ENCODE measurements at regions not wholly inside any gene's neighbourhood (a gene's known extent, or its start where the extent isn't known, plus 50 kb on each side); places are given as distances from the start of the nearest gene placed in this dataset.
"Not testable (repeated sequence)": the region's sequence is repeated elsewhere in the genome, so short reads cannot be mapped to it uniquely, and the experiment has no call there.

DNA sequence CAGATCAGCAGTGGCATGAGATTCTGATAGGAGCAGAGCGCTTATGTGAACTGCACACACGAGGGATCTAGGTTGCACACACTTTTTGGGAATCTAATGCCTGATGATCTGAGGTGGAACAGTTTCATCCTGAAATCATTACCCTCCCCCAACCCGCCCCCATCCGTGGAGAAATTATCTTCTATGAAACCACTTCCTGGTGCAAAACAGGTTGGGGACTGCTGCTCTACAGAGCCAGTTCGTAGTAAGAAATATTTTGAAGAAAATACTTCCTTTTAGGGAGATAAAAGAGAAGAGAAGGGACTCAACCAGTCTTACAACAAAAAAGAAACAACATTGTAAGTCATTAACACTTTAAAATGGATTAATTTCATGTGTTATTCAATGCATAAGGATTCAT lies 1308.2 kb downstream of the GATA3 start:
- no peak for DNase-seq

DNA sequence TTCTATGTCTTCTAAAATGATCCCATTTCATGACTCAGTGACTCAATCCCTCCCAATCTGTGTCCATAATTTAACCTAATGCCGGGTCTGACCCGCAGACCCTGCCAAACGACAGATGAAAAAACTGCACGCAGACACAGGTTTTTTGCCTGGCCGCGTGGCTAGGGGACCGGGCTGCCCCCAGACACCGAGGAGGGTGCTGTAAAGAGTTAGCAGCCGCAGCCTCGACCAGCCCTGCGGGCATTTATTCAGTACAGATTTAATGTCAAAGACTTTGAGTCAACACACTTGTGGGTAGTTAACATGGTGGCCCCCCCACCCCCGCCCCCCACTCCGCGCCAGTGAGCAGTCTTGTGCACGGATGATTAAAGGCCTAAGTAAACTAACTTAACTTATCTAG lies 1324.7 kb downstream of the GATA3 start:
- no peak for DNase-seq

DNA sequence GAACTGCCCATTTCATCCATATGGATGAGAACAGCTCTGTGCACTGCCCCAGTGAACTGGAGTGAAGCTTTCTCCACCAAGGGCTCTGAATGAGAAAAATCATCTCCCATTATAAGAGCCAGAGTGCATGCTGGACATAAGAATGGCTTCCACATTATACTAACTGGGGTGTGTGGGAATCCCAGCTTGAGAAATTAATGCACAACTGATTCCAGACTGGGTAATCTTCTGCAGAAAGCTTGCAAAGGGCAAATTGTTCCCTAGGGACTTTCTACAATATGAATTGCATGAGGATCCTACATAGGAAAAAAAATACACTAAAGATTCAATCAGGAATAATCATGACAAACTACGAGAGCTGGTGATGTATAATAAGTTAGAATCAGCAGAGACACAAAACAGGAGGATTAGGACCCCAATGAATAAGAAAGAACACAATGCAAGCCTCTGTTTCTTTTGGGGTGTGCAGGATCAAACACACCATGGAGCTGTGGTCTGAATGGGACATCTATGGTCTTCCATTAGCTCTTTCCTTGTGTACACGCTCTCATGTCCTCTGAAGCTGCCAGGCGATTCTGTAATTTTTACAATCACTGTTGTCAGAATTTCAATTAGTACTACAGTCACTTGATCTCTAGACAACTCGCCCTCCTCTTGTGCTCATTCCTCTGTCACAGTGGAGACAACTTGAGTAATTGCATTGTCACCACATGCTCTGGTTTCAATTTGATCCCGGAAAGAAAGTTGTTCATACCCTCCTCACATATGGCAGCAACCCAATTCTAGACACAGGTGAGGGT lies 1327.4 kb downstream of the GATA3 start:
- DNase-seq, result no peak

DNA sequence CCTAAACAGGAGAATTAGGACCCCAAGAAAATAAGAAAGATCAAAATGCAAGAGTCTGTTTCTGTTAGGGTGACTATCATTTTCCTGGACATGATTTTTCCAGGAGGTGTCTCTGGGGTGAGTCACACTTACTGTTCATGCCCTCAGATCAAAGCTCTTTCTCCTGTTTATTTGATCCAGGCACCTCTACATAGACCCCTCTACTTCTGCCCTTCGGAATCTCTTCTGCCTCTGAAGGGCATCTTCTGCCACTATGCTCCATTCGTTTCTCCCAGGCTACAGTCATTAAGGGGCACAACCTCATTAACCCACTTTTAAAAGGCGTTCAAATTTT lies 1328.0 kb downstream of the GATA3 start:
- DNase-seq, result no peak

DNA sequence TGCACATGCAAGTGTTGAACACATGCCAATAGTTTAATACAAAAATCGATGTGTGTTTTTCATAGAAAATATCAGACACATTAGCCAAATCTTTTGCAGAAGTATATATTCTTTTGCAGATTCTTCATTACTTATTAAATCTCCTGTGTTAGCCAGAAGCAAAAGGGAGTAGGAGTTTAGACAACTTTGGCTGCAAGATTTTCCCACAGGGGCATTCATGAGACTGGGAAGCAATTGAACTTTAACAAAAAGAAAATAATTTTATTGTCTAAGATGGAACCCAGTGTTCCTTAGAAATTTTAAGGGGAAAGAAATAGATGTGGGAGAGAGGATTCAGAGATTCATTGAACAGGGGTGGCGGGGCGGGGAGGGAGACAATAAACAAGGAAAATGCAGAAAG lies 1336.0 kb downstream of the GATA3 start:
- DNase-seq, result no peak

DNA sequence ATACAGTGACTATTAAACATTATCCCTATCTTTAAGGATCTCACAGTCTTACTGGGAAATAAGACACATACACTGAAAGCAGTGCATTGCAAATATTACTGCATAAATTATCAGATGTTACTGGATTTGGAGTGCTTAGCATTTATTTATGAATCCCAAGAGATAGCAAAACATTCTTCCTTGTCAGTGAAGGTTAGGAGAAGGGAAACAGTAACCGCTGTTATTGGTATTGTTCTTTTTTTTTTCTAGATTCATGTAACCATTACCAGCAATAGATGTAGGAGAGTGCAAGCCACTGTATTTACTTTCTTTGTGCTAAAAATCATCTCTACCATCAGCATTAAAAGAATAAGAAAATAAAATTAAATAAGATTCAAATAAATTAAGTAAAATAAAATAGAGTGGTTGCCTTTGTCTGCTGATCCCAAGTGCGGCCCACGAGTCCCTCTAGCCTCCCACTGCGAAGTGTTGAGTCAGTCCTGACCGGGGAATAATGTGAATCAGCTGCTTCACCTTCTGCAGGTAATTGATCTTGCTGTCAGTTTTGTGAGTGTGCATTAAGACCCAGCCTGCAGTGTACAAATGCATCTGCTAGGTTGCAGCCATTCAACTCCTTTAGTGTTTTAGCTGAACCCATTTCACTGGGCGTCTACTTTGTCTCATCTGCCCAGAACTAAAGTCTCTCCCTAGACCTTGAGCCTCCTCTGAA lies 1344.9 kb downstream of the GATA3 start:
- no peak for DNase-seq

DNA sequence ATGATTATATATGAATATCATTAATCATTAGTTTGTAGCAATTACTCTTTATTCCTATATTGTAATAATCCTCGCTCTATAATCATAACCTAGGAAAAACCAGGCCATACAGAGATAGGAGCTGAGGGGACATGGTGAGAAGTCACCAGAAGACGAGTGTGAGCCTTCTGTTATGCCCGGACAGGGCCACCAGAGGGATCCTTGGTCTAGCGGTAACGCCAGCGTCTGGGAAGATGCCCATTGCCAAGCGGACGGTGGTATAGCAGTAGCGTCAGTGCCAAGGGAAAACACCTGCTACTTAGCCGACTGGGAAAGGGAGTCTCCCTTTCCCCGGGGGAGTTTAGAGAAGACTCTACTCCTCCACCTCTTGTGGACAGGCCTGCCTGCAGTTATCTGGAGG lies 1347.6 kb downstream of the GATA3 start:
- not testable (repeated sequence) for DNase-seq

DNA sequence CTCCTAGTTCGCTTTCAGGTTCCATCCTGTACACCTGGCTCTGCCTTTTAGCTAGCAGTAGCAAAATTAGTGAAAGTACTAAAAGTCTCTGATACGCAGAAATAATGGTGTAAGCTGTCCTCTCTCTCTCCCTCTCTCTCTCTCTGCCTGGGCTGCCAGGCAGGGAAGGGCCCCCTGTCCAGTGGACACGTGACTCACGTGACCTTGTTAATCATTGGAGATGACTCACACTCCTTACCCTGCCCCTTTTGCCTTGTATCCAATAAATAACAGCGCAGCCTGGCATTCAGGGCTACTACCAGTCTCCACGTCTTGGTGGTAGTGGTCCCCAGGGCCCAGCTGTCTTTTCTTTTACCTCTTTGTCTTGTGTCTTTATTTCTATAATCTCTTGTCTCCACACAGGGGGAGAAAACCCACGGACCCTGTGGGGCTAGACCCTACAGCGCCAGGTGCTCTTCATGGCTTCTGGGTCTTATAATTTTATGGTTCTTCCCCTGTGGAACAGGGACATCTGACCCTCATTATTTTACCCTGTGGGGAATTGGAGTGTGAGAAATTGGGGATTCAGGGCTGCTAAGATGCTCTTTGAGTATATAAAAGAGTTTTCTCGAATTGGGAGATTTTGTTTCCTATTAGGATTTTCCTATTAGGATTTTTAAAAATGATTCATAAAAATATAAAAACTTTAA lies 1348.2 kb downstream of the GATA3 start:
- DNase-seq, result not testable (repeated sequence)

DNA sequence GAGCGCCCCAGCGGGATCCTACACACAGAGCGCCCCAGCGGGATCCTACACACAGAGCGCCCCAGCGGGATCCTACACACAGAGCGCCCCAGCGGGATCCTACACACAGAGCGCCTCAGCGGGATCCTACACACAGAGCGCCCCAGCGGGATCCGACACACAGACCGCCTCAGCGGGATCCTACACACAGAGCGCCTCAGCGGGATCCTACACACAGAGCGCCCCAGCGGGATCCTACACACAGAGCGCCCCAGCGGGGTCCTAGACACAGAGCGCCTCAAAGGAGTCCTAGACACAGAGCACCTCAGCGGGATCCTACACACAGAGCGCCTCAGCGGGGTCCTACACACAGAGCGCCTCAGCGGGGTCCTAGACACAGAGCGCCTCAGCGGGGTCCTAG lies 1352.7 kb downstream of the GATA3 start:
- DNase-seq, result not testable (repeated sequence)

DNA sequence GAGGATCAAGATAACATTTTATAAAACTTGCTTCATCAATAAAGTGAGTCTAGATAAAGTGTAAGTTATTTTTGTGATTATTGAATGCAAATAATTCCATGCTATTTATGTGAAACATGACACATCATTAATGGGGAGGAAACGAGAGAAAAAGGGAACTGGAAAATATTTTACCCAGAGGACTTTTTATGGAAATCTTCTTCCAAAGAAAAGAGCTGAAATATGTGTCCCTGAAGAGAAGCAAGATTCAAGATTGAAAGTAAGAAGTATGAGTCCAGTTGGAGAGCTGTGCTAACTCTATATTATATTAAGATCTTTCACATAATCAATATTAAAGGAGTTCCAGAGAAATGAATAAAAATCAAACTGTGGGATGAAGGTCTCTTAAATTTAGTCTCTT lies 1361.8 kb downstream of the GATA3 start:
- no peak for DNase-seq

DNA sequence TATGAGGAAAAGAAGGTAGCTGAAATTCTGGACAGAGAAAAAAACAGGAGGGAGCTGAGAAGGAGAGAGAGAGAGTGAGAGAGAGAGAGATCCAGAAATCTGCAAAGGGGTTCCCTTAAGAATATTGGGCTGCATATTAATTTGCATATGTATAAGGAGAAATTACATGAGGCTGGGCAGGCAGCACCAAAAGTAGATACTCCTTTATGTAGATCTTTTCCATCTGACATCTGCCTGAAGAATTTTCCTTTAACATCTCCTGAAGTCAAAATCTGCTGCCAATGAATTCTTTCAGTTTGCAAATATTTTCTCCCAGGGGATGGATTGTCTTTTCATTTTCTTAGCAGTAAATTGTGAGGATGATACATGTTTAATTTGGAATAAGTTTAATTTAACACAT lies 1365.3 kb downstream of the GATA3 start:
- DNase-seq, result no peak

DNA sequence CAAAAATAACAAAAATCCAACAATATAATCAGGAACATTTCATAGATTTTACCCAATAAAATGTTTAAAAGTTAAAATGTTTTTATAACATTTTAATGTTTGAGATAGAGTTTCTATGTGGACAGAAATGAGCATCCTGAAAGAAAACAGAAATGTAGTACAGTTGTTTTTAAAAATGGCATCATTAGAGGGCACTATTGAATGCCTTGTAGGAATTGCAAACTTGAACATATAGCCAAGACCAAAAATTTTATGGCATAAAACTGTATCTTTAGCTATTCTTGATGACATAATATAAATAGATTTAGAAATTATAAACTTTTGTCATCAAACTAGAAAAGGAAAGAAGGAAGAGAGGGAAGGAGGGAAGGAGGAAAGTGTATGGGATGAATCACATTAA lies 1372.7 kb downstream of the GATA3 start:
- DNase-seq, result no peak

DNA sequence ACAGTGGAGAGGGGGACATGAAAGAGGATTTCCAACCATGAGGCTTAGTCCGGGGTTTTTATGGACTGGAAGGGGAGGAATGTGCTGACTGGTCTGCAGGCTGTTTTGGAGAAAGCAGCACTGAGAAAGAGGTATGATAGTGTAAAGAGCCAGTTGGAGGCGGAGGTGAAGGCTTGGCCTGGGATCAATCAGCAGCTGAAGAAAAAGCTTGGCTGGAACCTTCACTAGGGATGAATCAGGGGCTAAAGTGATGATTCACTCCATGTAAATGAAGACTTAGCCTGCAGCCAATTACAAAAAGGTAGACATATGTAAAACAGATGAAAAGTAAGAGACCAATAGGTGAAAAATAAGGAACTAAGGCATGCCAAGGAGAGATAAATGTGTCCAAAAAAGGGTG lies 1382.6 kb downstream of the GATA3 start:
- no peak for DNase-seq

DNA sequence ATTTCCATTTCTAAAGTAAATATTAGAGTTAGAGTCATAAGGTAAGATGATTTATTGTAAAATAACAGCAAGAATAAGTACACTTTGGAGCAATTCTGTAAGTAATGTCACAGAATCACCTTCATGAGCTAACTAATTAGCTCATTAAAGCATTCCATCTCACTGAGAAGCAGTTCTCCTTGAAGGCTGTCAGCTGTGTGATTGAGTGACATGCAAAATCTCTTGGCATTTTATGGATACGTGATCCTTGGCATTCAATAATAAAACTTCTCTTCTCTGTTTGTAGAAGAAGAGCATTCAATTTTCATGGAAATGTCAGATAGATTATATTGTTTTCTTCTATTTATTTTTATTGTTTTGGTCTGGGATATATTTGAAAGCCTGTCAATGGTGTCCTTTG lies 1389.3 kb downstream of the GATA3 start:
- DNase-seq, result no peak

DNA sequence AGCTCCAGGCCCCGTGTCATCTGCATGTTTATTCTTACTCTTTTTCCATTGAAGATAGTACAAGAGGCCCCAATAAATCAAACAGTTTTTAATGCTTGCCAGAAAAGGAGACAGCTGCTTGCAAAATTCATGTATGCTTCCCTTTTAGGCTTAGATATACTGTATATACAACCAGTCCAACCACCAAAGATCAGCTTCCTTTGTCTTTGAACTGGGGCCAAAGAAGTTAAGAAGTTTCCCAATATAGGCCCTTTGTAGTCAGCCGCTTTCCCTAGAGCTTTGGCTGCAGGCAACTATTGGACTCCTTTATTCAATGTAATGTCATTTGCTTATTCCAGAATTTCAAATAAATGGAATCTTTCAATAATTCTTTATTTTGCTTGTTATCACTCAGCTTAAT lies 1395.0 kb downstream of the GATA3 start:
- no peak for DNase-seq

DNA sequence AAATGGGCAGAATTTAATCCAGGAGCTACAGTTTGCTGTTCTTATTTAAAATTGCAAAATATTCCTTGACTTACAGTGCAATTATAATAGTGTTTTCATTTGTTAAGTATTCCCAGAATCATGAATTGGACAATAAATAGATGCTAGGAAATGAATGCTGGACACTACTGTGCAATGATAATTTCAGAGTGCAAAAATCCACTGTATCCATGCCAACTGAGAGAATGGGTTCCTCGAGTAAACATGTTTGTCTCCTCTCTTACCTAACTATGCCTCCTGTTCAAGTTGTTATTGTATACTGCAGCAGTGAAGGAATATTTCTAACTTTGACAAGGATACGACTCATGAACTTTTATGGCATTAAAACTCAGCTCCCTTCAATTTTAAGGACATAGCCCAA lies 1396.3 kb downstream of the GATA3 start:
- no peak for DNase-seq

DNA sequence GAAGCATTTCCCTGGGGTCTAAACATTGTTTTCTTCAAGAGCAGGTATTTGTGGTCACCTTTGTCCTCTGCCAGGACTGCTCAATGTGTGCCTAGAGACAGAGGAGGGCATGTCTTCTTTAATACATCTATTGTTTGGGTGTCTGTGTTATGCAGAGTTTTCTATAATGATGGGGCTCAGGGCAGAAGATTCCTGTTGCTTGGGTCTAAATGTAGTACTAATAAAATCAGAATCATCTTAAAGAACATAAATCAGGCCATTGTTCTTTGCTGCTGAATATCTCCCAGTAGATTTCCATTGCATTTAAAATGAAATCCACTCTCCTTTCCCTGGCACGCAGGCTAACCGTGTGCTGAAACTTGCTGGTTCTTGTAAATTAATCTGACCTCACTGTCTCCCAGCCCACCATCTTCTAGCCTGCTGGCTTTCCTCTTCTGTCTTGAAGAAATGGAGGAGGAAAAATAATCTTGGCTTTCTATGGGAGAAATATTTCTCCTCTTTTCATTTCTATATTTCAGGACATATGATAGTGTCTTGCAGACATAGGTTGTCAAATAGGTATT lies 1396.8 kb downstream of the GATA3 start:
- DNase-seq, result no peak

DNA sequence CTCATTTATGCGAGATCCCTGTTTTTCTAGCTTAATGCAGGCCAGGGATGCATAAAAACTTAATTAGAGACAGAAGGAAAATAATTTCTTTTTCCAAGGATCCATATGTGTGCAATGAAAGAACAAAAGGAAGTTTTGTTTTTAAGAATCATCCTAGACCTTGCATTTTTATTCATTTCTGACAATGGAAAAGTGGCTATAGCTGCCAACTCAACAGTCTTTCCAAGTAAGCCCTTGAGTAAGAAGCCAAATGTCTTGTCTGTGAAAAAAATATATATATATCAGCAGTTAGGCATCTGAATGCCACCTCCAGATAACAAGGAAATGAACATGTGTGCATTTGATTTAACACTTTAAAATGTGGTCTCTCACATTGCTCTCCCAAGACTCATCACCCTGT lies 1397.6 kb downstream of the GATA3 start:
- DNase-seq, result no peak

DNA sequence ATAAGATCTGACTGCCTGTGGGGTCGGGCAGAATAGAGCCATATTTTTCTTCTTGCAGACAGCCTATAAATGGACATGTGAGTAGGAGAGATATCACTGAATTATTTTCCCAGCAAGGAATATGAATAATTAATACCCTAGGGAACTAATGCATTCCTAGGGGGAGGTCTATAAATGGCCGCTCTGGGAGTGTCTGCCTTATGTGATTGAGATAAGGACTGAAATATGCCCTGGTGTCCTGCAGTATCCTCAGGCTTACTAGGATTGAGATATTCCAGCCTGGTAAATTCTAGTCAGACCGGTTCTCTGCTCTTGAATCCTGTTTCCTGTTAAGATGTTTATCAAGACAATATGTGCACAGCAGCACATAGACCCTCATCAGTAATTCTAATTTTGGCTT lies 1399.4 kb downstream of the GATA3 start:
- DNase-seq, result not testable (repeated sequence)

DNA sequence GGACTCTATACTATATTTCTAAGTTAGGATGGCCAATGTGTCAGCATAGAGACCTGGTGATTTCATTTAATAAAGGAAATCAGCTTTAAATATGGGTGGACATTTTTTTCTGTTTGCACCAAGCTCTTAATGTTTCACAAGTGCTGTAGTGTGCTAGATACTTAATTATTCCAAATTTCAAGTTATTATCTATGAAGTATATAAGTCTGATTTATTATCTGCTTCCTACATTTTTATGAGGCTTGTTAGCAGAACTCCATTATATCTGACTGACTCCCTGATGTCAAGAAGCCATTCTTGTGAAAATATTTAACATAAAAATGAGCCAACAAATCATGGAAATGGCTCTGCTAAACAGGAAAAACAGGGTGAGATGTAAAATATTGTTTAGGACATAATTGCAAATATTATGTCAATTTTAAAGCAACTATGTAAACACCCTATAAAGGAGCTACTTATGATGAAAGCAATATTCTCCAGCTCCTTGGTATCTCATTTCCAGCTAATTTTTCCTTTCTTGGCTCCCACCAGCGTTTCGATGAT lies 1415.2 kb downstream of the GATA3 start:
- DNase-seq, result no peak

DNA sequence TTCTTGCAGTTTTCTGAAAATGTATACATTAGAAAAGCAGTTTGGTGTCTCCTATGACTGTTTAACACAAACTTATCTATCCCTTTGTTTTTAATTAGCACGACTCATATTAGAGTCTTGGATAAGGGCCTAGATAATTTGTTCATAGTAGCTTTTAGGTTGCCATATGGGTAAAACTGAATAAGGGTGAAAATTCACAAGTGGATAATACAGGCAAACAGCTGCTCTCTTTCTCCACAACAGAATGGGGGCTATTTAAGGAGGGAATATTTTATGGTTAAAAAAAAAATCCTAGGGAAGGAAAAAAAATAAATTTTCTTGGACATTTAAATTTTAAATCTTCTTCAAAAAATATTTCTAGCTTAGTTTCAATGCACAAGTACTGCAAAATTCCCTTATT lies 1416.1 kb downstream of the GATA3 start:
- DNase-seq, result no peak

DNA sequence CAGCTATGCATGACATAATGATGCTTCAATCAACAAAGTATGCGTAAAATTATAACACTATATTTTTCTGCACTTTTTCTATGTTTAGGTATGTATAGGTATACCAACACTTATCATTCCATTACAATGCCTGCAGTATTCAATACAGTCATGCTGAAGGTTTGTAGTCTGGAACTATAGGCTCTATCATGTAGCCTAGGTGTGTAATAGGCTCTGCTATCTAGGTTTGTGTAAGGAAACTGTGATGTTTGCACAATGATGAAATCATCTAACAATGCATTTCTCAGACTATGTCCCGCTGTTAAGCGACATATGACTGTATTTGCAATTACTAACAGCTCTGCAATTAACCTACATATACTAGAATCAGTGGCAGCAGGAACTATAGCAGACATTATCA lies 1447.5 kb downstream of the GATA3 start:
- no peak for DNase-seq

DNA sequence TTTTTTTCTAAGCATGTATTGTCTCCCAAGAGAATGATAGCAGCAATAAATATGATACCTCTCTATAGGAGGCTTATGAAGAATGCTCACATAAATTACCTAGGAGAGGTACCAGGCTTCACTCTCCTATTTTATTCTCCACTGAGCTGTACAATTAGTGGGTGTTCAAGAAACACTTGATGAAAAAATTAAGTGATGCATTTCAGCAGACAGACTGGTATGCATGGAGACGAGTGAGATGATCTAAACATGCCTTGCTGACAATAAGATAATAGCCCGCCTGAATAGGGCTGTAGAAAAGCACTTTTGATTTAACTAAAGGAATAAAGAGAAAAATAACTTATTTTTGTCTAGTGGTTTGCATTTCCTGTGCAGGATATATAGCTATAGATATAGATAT lies 1449.7 kb downstream of the GATA3 start:
- no peak for DNase-seq

DNA sequence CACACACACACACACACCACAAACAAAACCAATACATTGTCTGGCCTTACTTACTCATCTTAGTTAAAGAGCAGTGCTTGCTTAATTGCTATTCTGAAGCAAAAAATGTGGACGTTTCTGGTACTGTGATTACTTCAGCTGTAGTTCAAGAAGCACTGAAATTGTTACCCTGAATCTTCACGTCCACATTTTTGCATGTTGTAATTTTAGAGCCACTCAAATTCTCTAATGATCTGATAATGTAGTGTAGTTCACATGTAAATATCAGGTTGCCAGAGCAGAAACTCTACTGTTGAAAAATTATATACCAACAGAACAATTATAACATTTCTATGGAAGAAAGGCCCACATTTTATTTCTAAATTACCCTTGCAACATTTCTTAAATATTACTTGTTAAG lies 1451.1 kb downstream of the GATA3 start:
- no peak for DNase-seq
